PFSK-1 (cell line): ENCODE measurements at regions not wholly inside any gene's neighbourhood (a gene's known extent, or its start where the extent isn't known, plus 50 kb on each side); places are given as distances from the start of the nearest gene placed in this dataset.

Experiments
- FOXP2 ChIP-seq: optimal IDR thresholded peaks from 2 replicates; pipeline ENCODE3; 2011; ENCODE audit warnings: borderline replicate concordance, control low read depth, inconsistent platforms; ENCODE audit not compliant: insufficient read depth; ENCODE audit errors: extremely low read length, extremely low read depth
- POLR2AphosphoS5 ChIP-seq: IDR thresholded peaks from 2 replicates; pipeline ENCODE4 v1.6.1; 2012; ENCODE audit warnings: low read depth, mild to moderate bottlenecking, control low read depth, low read length, moderate library complexity
- SIN3A ChIP-seq: IDR thresholded peaks from 2 replicates; pipeline ENCODE4 v1.6.1; 2012; ENCODE audit warnings: mild to moderate bottlenecking, low read length, moderate library complexity, borderline replicate concordance; ENCODE audit not compliant: insufficient read depth
- TAF1 ChIP-seq: IDR thresholded peaks from 2 replicates; pipeline ENCODE4 v1.6.1; 2012; ENCODE audit warnings: low read length, control low read depth, borderline replicate concordance; ENCODE audit not compliant: insufficient read depth
- TF ChIP-seq, protein P1 (sequence below), 2 experiments: IDR thresholded peaks; 2 replicates each; pipeline versions ENCODE4 v1.6.1 to v1.8.0; 2011 to 2012; ENCODE audit warnings: low read depth in 2 of 2, low read length in 2 of 2, control low read depth in 1 of 2, inconsistent platforms in 1 of 2, mild to moderate bottlenecking in 1 of 2, moderate library complexity in 1 of 2; ENCODE audit not compliant: insufficient read depth in 1 of 2

DNA sequence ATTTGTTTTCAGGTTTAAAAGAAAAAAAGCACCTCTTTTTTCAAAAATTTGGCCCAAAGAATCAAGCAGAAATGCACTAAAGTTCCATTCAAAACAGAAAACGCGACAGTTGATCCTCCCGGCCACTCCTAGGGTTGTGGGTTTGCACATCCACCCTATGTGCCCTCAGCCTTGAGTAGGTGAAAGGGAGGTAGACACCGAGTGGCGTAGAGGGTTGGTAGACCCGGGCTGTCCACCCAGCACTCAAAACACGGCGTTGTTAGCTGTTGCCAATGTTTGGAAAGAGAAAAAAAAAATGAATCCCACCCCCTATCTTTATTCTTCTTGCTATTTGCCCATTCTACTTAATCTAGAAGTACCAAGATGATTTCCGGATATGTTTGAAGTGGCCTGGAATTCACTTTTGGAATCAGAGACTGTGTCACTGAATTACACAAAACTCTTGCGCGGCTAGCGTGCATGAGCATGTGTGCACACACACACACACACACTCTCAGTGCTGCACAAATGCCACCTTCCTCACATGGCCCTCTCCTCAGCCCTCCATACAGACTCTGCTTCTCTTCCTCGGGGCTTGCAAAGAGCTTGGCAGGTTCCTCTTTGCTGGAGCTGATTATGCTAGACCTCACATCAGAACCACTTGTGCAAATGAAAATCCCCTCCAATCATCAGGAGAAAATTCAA, 110.2 kb upstream of the HAND1 start:
- no peak for TF ChIP-seq FOXP2
- TF ChIP-seq, protein P1, sequence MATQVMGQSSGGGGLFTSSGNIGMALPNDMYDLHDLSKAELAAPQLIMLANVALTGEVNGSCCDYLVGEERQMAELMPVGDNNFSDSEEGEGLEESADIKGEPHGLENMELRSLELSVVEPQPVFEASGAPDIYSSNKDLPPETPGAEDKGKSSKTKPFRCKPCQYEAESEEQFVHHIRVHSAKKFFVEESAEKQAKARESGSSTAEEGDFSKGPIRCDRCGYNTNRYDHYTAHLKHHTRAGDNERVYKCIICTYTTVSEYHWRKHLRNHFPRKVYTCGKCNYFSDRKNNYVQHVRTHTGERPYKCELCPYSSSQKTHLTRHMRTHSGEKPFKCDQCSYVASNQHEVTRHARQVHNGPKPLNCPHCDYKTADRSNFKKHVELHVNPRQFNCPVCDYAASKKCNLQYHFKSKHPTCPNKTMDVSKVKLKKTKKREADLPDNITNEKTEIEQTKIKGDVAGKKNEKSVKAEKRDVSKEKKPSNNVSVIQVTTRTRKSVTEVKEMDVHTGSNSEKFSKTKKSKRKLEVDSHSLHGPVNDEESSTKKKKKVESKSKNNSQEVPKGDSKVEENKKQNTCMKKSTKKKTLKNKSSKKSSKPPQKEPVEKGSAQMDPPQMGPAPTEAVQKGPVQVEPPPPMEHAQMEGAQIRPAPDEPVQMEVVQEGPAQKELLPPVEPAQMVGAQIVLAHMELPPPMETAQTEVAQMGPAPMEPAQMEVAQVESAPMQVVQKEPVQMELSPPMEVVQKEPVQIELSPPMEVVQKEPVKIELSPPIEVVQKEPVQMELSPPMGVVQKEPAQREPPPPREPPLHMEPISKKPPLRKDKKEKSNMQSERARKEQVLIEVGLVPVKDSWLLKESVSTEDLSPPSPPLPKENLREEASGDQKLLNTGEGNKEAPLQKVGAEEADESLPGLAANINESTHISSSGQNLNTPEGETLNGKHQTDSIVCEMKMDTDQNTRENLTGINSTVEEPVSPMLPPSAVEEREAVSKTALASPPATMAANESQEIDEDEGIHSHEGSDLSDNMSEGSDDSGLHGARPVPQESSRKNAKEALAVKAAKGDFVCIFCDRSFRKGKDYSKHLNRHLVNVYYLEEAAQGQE (IDR thresholded peaks at IDR 0.05; ENCODE audit: insufficient read depth in 1 of 2, low read depth in 2 of 2, low read length in 2 of 2), result no peak

DNA sequence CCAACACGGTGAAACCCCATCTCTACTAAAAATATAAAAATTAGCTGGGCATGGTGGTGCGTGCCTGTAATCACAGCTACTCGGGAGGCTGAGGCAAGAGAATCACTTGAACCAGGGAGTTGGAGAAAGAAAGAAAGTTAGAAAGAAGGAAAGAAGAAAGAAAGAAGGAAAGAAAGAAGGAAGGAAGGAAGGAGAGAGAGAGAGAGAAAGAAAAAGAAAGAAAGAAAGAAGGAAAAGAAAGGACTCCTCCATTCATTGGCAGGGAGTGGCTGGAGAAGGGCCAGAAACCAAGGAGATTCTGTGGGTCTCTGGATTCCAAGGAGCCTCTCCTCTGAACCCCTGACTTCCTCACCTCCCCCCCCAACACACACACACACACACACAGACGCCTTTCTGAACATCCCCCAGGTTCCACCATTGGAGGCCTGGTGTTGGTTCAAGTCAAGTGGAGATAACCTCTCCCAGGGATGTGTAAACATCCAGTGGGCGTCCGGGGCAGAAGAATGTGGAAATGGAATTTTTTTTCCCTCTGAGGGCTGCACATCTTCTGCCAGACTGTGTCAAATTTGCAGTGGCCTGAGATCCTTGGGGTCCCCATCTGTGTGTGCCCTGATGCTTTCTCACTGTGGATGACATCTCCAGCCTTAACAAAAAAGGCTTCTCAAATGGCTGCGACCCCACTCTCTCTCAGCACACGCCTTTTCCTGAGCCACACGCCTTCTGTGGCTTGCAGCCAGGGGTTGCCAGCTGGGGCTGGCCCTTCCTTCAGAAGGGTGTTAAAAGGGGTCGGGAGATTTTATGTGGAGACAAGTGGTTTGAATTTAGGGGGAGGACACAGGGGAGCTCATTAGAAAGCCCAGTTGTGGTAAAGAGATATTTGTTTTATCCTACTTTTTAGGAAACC, 109.3 kb upstream of the HAND1 start:
- TF ChIP-seq TAF1 (no peak), FOXP2 (no peak), SIN3A (no peak), POLR2AphosphoS5 (no peak)
- TF ChIP-seq, protein P1 (IDR thresholded peaks at IDR 0.05; ENCODE audit: insufficient read depth in 1 of 2, low read depth in 2 of 2, low read length in 2 of 2), result no peak

DNA sequence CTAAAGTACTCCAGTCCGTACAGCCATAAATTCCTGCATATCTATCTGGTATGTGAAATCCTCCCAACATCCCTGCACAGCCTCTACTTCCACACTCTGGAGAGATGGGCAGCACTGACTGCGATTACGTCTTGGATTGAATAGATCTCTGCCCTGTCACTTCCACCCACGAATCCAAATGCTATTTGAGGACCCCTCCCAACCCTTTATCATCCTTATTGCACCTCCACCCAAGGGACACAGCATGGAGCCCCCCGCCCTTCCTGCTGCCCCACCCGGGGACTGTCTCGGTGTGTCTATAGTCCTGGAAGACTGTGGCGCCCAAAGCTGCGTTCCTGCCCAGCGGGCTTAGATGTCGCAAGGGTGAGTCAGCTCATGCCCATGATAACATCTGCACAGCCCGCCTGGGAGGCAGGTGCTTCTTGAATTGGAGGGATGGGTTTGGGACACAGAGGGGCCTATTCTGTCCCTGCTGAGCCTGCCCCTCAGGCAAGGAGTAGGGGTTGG, 105.7 kb upstream of the HAND1 start:
- TF ChIP-seq POLR2AphosphoS5 (no peak), SIN3A (no peak), TAF1 (no peak), FOXP2 (no peak)
- TF ChIP-seq, protein P1 (IDR thresholded peaks at IDR 0.05; ENCODE audit: insufficient read depth in 1 of 2, low read depth in 2 of 2, low read length in 2 of 2), result no peak

DNA sequence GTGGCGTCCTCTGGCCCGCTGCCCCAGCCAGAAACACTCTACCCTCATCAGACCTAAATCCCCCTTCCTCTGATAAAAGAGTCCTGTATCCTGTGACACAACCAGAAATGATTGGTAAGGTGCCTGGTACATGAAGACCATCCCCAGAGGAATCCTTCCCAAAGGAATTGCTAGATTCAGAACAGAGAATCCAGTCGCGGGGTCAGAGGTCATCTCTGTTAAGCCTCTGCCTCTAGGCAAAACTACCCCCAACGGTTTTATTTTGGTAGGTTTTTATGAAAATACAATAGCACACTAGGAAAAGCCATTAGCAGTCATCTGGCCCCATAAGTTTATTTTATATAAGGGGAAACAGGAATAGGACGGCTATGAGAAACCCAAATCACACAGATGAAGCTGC, 102.4 kb upstream of the HAND1 start:
- TF ChIP-seq FOXP2, result no peak
- TF ChIP-seq, protein P1 (IDR thresholded peaks at IDR 0.05; ENCODE audit: insufficient read depth in 1 of 2, low read depth in 2 of 2, low read length in 2 of 2), result no peak
- TF ChIP-seq POLR2AphosphoS5, result no peak
- no peak for TF ChIP-seq TAF1
- TF ChIP-seq SIN3A, result no peak
